Activated effector memory CD4-positive, alpha-beta T cell treated with Interleukin-2 at 50 U/mL for 16 hours (primary cell): ENCODE measurements at regions not wholly inside any gene's neighbourhood (a gene's known extent, or its start where the extent isn't known, plus 50 kb on each side); places are given as distances from the start of the nearest gene placed in this dataset.
"Not testable (repeated sequence)": the region's sequence is repeated elsewhere in the genome, so short reads cannot be mapped to it uniquely, and the experiment has no call there.

ENCODE experiments used
- DNase-seq: peaks from one replicate; pipeline ENCODE4 v3.0.0-alpha.2; 2020

DNA sequence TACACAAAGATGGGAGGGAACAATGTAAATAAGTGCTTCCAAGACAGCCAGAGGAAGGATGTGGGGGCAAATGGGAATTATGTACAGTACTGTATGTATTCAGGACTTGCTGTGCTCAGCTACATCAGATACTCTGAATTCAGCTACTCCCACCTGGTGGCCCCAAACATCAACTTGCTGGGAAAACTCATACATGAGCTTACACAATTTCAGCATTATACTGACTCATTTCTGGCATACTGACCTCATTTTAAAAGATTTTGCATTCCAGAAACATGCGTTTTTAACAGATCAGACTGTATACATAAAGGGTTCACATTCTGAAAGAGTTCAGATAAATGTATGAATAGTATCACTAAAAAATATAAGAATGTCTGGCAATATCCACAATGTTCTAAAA is 59.7 kb downstream of the GPX5 start:
- no peak for DNase-seq

- no peak for DNase-seq
Measured at GRCh38 chr6:28586324-28586723, 60.6 kb downstream of the GPX5 start.

DNA sequence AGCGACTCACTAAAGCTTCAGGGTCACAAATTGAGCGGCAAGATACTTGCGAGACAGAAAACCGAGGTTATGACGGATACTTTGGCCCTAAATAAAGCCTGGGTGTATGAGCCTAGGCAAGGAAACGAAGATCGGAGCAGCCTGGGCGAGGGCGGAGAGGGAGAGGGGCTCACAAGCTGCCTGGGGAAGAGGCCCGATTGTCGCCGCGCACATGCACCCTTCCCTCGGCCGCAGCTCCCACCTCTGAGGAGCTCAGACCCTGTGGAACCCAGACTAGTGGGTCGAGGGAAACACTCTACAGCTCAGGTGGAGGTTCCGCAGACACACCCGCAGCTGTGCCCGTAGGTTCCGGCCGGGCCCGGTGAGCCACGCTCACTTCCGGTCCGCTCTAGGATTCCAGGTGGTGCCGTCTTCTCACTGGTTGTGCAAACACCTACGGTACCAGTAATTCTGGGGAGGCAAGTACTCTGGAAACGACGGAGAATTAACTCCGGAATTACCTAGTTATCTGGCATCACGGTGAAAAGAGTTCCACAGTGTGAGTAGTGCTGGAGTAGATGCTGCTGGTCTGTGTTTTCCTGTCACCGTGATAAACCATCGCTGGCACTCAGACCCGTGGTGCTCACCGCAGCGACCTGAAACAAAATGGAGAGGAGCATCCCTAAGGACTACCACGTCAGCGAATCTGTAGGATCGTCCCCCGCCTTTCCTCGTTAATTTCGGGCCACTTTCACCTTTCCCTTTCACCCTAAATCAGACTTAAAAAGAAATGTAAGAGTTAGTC is 61.5 kb downstream of the GPX5 start:
- DNase-seq, result peak; percentile 27

GRCh38 chr6:28587746-28588075 is 62.0 kb downstream of the GPX5 start:
- no peak for DNase-seq

DNA sequence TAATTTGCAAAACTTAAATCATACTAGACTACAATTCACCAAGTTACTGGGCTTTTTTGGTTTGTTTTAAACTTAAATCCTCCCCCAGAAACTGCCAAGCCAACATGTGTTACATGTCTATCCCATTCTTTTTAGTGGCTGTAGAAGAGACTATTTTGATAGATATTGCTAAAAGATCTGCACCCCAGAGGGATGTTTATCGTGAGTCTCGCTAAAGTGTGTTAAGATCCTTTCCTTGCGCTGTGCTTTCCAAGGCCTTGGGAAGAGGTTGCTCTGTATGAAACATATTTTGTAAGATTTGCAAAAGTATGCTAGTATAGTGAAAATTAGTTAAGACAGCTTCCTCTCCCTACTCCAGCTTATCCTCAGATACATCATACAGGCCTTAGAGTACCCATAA is 63.0 kb downstream of the GPX5 start:
- no peak for DNase-seq

- DNase-seq, result no peak
Measured at GRCh38 chr6:28589234-28589956, 63.7 kb downstream of the GPX5 start.

GRCh38 chr6:28589957-28590349 is 64.3 kb downstream of the GPX5 start:
- DNase-seq, result no peak

- no peak for DNase-seq
Measured at GRCh38 chr6:28597217-28597835, 71.6 kb downstream of the GPX5 start.

DNA sequence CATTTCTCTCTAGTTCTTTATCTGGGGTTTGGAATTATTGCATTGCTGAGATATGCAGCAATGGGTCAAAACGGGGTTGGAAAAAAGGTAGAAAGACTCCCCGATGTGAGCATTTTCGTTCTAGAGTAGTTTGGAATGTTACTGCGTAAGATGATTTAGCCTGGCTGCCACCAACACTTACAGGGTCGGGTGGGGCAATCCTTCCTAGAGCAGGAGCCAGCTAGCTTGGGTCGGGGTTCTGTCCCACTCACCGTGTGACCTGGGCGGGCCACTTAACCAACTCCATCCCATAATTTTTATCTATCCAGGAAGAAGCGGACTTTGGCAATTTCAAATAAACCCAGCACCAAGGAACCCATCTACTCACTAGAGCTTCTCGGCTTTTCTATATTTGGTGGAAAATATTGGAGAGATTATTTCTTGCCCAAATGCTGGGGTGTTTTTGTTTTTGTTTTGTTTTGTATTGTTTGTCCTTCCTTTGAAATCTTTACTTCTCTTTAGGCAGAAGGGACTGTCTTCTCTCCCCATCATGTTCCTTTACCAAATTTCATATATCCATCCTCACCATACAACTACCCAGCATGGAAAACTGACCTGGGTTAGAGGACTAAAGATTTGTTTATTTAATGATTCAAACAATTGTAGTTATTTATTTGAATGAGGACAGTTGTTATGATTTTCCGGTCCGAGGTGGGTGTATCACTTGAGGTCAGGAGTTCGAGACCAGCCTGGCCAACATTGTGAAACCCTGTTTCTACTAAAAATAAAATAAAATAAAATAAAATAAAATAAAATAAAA is 72.4 kb downstream of the GPX5 start:
- DNase-seq, result no peak

GRCh38 chr6:28598757-28599686 is 73.3 kb downstream of the GPX5 start:
- no peak for DNase-seq

GRCh38 chr6:28600245-28600644 is 74.6 kb downstream of the GPX5 start:
- DNase-seq, result no peak

DNA sequence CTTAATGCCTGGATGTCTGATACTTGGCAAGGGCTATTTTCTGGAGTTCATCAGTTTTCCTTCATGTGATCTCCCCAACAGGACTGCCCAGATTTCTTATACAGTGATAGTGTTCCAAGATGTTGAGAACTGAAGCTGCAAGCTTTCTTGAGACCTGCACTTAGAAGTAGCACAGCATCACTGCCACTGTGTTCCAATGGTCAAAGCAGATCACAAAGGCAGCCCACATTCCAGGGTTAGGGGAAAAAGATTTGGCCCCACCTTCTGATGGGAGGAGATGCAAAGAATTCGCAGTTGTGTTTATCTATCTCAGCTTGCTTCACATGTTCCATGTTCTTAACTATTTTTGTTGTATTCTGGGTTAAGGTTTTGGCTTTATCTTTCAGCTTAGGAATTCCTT is 78.2 kb downstream of the GPX5 start:
- DNase-seq, result no peak

GRCh38 chr6:28606424-28607391 is 81.0 kb downstream of the GPX5 start:
- no peak for DNase-seq

GRCh38 chr6:28607990-28608389 is 82.3 kb downstream of the GPX5 start:
- no peak for DNase-seq

- no peak for DNase-seq
Measured at GRCh38 chr6:28609672-28610071, 84.0 kb downstream of the GPX5 start.

GRCh38 chr6:28615616-28615954 is 89.9 kb downstream of the GPX5 start:
- no peak for DNase-seq

GRCh38 chr6:28615955-28616747 is 90.5 kb downstream of the GPX5 start:
- no peak for DNase-seq

DNA sequence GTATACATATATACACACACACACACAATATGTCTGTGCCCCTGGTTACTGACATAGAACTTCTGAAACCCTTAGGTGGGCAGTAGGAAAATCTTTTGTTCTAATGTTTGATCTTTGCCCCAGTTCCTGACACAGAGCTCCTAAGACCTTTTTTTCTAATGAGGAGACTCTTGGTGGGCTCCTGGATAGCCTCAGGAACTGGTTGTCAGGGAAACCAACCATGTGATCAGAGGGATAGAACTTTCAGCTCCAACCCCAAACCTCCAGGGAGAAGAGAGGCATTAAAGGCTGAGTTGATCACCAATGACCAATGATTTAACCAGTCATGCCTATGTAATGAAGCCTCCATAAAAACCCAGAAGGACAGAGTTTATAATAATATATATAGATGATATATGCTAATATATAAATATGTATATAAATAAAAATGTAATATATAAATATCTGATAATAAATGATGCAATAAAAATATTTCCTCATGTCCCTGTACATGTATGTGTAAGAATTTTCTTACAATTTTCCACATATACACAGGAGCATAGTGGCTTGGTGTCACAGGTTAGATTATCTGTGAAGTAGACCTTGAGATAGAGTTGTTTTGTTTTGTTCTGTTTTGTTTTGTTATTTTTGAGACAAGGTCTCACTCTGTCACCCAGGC is 93.3 kb downstream of the GPX5 start:
- no peak for DNase-seq

- DNase-seq, result not testable (repeated sequence)
Measured at GRCh38 chr6:28621268-28621667, 95.6 kb downstream of the GPX5 start.

- DNase-seq, result not testable (repeated sequence)
Measured at GRCh38 chr6:28623242-28623641, 97.6 kb downstream of the GPX5 start.
